HEK293 (cell line): ENCODE measurements at regions not wholly inside any gene's neighbourhood (a gene's known extent, or its start where the extent isn't known, plus 50 kb on each side); places are given as distances from the start of the nearest gene placed in this dataset.
A peak's percentile ranks its signal among the peaks of the same experiment; 100 is the strongest.

Source experiments
- CTCF ChIA-PET: fragments of 350-600 bp; formaldehyde crosslinking; extraction: SDS; loops from one replicate; lab custom pipeline; 2021; ENCODE audit warnings: antibody characterized with exemption; lab: Yijun Ruan, JAX
- POLR2A ChIA-PET: fragments of 300-600 bp; formaldehyde crosslinking; extraction: SDS; loops from one replicate; lab custom pipeline; 2020; ENCODE audit warnings: antibody characterized with exemption, inconsistent platforms; lab: Yijun Ruan, JAX
- H3K27ac ChIP-seq: fragments of 200-500 bp; sonication (Bioruptor generic); 2 replicates; pipeline ENCODE4 v1.5.1; 2014; ENCODE audit warnings: low read depth, low read length, control low read depth, inconsistent platforms; ENCODE audit errors: extremely low read depth
- H3K36me3 ChIP-seq, 2 experiments: fragments of 200-500 bp in 1 of 2; sonication (Bioruptor generic) in 1 of 2; 1 replicate in 1 of 2; 2 replicates in 1 of 2; pipeline ENCODE4 v1.5.1; 2014 to 2017; ENCODE audit warnings: inconsistent platforms in 2 of 2, low read length in 2 of 2; ENCODE audit not compliant: control insufficient read depth in 2 of 2, insufficient read depth in 1 of 2
- H3K4me1 ChIP-seq: fragments of 200-500 bp; sonication (Bioruptor generic); 2 replicates; pipeline ENCODE4 v1.5.1; 2014; ENCODE audit warnings: mild to moderate bottlenecking, low read length, inconsistent platforms; ENCODE audit not compliant: control insufficient read depth, insufficient read depth
- H3K4me3 ChIP-seq: 2 replicates; pipeline ENCODE4 v1.5.1; 2011; ENCODE audit warnings: low read depth, mild to moderate bottlenecking, control low read depth, low read length, moderate library complexity
- H3K9me3 ChIP-seq: fragments of 200-500 bp; sonication (Bioruptor generic); 2 replicates; pipeline ENCODE4 v1.5.1; 2014; ENCODE audit warnings: low read depth, low read length, inconsistent platforms; ENCODE audit not compliant: control insufficient read depth, insufficient read depth
- BCL11A ChIP-seq: fragments of 450-650 bp; formaldehyde crosslinking; IDR thresholded peaks from 2 replicates; pipeline ENCODE4 v1.5.1; 2016; ENCODE audit warnings: low read depth, missing biosample characterization, missing genetic modification characterization
- GFI1B ChIP-seq: fragments of 450-650 bp; formaldehyde crosslinking; IDR thresholded peaks from 2 replicates; pipeline ENCODE4 v1.5.1; 2016; ENCODE audit warnings: missing biosample characterization, missing genetic modification characterization
- SETDB1 ChIP-seq: IDR thresholded peaks from one replicate; pipeline ENCODE4 v1.6.1; 2017; ENCODE audit warnings: mild to moderate bottlenecking, low read length, moderate library complexity, mixed read lengths; ENCODE audit not compliant: insufficient read length
- TRIM28 ChIP-seq: IDR thresholded peaks from 2 replicates; pipeline ENCODE4 v1.6.1; 2011; ENCODE audit warnings: low read length, control low read depth, borderline replicate concordance
- ZBTB1 ChIP-seq: fragments of 450-650 bp; formaldehyde crosslinking; IDR thresholded peaks from 2 replicates; pipeline ENCODE4 v1.5.1; 2016; ENCODE audit warnings: missing biosample characterization, missing genetic modification characterization
- ZFP3 ChIP-seq: fragments of 450-650 bp; formaldehyde crosslinking; IDR thresholded peaks from 2 replicates; pipeline ENCODE4 v1.5.1; 2016; ENCODE audit warnings: low read depth, missing biosample characterization, missing genetic modification characterization
- ZNF214 ChIP-seq: fragments of 450-650 bp; formaldehyde crosslinking; IDR thresholded peaks from 2 replicates; pipeline ENCODE4 v1.5.1; 2017; ENCODE audit warnings: missing biosample characterization, mild to moderate bottlenecking, missing genetic modification characterization, borderline replicate concordance
- ZNF223 ChIP-seq: fragments of 450-650 bp; formaldehyde crosslinking; IDR thresholded peaks from 2 replicates; pipeline ENCODE4 v1.5.1; 2016; ENCODE audit warnings: missing biosample characterization, missing genetic modification characterization
- ZNF394 ChIP-seq: fragments of 450-650 bp; formaldehyde crosslinking; IDR thresholded peaks from 2 replicates; pipeline ENCODE4 v1.5.1; 2016; ENCODE audit warnings: missing biosample characterization, missing genetic modification characterization, mild to moderate bottlenecking, moderate library complexity, borderline replicate concordance
- ZNF404 ChIP-seq: fragments of 450-650 bp; formaldehyde crosslinking; IDR thresholded peaks from 2 replicates; pipeline ENCODE4 v1.5.1; 2017; ENCODE audit warnings: missing biosample characterization, missing genetic modification characterization
- ZNF501 ChIP-seq: fragments of 450-650 bp; formaldehyde crosslinking; IDR thresholded peaks from 2 replicates; pipeline ENCODE4 v1.5.1; 2016; ENCODE audit warnings: missing biosample characterization, missing genetic modification characterization
- ZNF585B ChIP-seq: fragments of 450-650 bp; formaldehyde crosslinking; IDR thresholded peaks from 2 replicates; pipeline ENCODE4 v1.5.1; 2016; ENCODE audit warnings: missing biosample characterization, missing genetic modification characterization
- ZNF626 ChIP-seq: fragments of 450-650 bp; sonication (Bioruptor Pico); formaldehyde crosslinking; IDR thresholded peaks from 2 replicates; pipeline ENCODE4 v1.5.1; 2018; ENCODE audit warnings: missing biosample characterization, missing genetic modification characterization, inconsistent platforms
- ZNF670 ChIP-seq: fragments of 450-650 bp; formaldehyde crosslinking; IDR thresholded peaks from 2 replicates; pipeline ENCODE4 v1.5.1; 2016; ENCODE audit warnings: missing biosample characterization, missing genetic modification characterization, low read depth
- ZNF768 ChIP-seq: fragments of 450-650 bp; formaldehyde crosslinking; IDR thresholded peaks from 2 replicates; pipeline ENCODE4 v1.5.1; 2018; ENCODE audit warnings: missing biosample characterization, mild to moderate bottlenecking, missing genetic modification characterization
- ZNF776 ChIP-seq: fragments of 450-650 bp; formaldehyde crosslinking; IDR thresholded peaks from 2 replicates; pipeline ENCODE4 v1.5.0; 2017; ENCODE audit warnings: missing biosample characterization, missing genetic modification characterization, borderline replicate concordance
- ZNF837 ChIP-seq: fragments of 450-650 bp; formaldehyde crosslinking; IDR thresholded peaks from 2 replicates; pipeline ENCODE4 v1.5.1; 2016; ENCODE audit warnings: missing biosample characterization, missing genetic modification characterization
- TF ChIP-seq, protein P1 (sequence below): fragments of 450-650 bp; formaldehyde crosslinking; IDR thresholded peaks from 2 replicates; pipeline ENCODE4 v1.5.1; 2016; ENCODE audit warnings: missing biosample characterization, missing genetic modification characterization
- TF ChIP-seq, protein P2 (sequence below): fragments of 450-650 bp; formaldehyde crosslinking; IDR thresholded peaks from 2 replicates; pipeline ENCODE4 v1.5.1; 2016; ENCODE audit warnings: missing biosample characterization, missing genetic modification characterization
- TF ChIP-seq, protein P3 (sequence below): fragments of 450-650 bp; formaldehyde crosslinking; IDR thresholded peaks from 2 replicates; pipeline ENCODE4 v1.5.1; 2016; ENCODE audit warnings: missing biosample characterization, missing genetic modification characterization, low read depth
- TF ChIP-seq, protein P4 (sequence below): fragments of 450-650 bp; formaldehyde crosslinking; IDR thresholded peaks from 2 replicates; pipeline ENCODE4 v1.5.1; 2017; ENCODE audit warnings: missing biosample characterization, missing genetic modification characterization
- TF ChIP-seq, protein P5 (sequence below): fragments of 450-650 bp; formaldehyde crosslinking; IDR thresholded peaks from 2 replicates; pipeline ENCODE4 v1.5.1; 2017; ENCODE audit warnings: missing biosample characterization, missing genetic modification characterization
- TF ChIP-seq, protein P6 (sequence below): fragments of 450-650 bp; formaldehyde crosslinking; IDR thresholded peaks from 2 replicates; pipeline ENCODE4 v1.5.1; 2016; ENCODE audit warnings: missing biosample characterization, missing genetic modification characterization, borderline replicate concordance
- TF ChIP-seq, protein P7 (sequence below): fragments of 450-650 bp; formaldehyde crosslinking; IDR thresholded peaks from 2 replicates; pipeline ENCODE4 v1.5.1; 2016; ENCODE audit warnings: missing biosample characterization, missing genetic modification characterization

DNA sequence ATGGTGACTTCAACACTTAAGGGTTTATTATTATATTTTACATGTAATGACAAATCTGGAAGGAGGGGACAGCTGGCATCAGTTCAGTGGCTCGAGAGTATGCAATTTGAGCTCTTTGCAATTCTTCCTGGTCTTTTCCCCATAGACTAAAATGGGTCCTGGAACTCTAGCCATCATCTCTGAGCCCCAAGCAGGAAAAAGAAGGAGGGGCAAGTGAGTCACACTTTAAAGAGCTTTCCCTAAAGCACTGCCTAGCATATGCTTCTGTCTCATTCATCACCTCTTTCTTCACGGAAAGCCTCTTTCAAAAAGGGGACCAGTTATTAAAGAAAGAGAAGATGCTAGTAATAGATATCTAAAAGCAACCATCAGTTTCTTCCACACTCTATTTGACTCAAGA is 466.3 kb downstream of the ZIC1 start (continued):
- TF ChIP-seq, protein P1, sequence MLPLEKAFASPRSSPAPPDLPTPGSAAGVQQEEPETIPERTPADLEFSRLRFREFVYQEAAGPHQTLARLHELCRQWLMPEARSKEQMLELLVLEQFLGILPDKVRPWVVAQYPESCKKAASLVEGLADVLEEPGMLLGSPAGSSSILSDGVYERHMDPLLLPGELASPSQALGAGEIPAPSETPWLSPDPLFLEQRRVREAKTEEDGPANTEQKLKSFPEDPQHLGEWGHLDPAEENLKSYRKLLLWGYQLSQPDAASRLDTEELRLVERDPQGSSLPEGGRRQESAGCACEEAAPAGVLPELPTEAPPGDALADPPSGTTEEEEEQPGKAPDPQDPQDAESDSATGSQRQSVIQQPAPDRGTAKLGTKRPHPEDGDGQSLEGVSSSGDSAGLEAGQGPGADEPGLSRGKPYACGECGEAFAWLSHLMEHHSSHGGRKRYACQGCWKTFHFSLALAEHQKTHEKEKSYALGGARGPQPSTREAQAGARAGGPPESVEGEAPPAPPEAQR: no peak
- no peak for TF ChIP-seq BCL11A (tag by site-specific recombination)
- TF ChIP-seq ZNF501 (tag by site-specific recombination): no peak
- TF ChIP-seq ZNF404: no peak
- no peak for TF ChIP-seq ZNF585B
- no peak for TF ChIP-seq ZNF837 (tag by site-specific recombination)
- TF ChIP-seq ZNF394 (tag by site-specific recombination): no peak

DNA sequence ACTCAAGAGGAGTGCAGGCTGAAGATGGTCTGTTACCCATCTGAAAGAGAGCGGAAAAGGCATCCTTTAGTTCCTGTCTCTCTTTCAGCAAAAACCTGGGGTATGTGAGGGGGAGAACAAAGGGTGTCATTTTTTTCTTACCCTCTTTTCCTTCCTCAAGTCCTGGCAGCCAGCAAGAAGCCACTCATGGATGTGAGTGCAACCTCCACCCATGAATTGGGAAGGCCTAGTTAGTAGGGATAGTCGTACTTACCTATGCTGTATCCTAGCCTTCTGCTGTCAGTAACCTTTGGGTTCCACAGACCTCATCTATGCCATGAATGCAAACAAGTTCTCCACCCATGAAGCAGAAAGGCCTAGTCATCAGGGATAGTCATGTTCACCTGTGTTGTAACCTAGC is 472.8 kb downstream of the ZIC1 start:
- no peak overlapping the region for H3K27ac ChIP-seq
- POLR2A ChIA-PET: no interaction called here
- no peak overlapping the region for H3K4me3 ChIP-seq
- CTCF ChIA-PET: no interaction called here
- TF ChIP-seq TRIM28 (peak; percentile 100), SETDB1 (peak; percentile 95), ZNF776 (no peak)
- H3K4me1 ChIP-seq: no peaks in the 10 kb centered on the region
- no peaks in the 10 kb centered on the region for H3K36me3 ChIP-seq
- no peaks in the 10 kb centered on the region for H3K9me3 ChIP-seq

DNA sequence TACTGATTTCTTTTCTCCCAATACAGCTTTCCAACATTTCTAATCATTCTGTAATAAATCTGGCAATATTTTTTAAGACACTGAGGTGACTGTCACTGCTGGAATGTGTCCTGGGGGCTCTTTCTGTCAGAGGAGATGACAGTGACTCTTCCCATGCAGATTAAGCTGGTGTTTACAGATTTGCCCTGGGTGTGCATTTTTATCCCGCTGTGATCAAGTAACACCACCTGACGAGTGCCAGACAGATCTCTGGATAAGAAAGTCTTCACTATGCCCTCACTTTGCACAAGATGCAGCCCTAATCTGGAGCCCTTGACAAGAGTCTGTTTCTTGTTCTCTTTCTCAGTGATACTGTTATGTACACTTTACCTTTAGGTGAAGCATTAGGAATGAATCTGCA is 477.7 kb downstream of the ZIC1 start:
- Histone ChIP-seq H3K9me3 (no peaks in the 10 kb centered on the region), H3K4me3 (no peak overlapping the region), H3K27ac (no peak overlapping the region), H3K36me3 (no peaks in the 10 kb centered on the region), H3K4me1 (no peaks in the 10 kb centered on the region)
- POLR2A ChIA-PET: no interaction called here
- CTCF ChIA-PET: no interaction called here
- TF ChIP-seq ZNF223 (tag by site-specific recombination) (no peak), ZNF626 (tag by site-specific recombination) (no peak), ZBTB1 (tag by site-specific recombination) (no peak), GFI1B (tag by site-specific recombination) (no peak), ZNF214 (tag by site-specific recombination) (no peak), ZNF670 (tag by site-specific recombination) (no peak), ZNF768 (tag by site-specific recombination) (no peak), ZFP3 (tag by site-specific recombination) (no peak)
- TF ChIP-seq, protein P2, sequence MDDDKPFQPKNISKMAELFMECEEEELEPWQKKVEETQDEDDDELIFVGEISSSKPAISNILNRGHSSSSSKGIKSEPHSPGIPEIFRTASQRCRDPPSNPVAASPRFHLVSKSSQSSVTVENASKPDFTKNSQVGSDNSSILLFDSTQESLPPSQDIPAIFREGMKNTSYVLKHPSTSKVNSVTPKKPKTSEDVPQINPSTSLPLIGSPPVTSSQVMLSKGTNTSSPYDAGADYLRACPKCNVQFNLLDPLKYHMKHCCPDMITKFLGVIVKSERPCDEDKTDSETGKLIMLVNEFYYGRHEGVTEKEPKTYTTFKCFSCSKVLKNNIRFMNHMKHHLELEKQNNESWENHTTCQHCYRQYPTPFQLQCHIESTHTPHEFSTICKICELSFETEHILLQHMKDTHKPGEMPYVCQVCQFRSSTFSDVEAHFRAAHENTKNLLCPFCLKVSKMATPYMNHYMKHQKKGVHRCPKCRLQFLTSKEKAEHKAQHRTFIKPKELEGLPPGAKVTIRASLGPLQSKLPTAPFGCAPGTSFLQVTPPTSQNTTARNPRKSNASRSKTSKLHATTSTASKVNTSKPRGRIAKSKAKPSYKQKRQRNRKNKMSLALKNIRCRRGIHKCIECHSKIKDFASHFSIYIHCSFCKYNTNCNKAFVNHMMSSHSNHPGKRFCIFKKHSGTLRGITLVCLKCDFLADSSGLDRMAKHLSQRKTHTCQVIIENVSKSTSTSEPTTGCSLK (tag by site-specific recombination): no peak
- TF ChIP-seq, protein P3, sequence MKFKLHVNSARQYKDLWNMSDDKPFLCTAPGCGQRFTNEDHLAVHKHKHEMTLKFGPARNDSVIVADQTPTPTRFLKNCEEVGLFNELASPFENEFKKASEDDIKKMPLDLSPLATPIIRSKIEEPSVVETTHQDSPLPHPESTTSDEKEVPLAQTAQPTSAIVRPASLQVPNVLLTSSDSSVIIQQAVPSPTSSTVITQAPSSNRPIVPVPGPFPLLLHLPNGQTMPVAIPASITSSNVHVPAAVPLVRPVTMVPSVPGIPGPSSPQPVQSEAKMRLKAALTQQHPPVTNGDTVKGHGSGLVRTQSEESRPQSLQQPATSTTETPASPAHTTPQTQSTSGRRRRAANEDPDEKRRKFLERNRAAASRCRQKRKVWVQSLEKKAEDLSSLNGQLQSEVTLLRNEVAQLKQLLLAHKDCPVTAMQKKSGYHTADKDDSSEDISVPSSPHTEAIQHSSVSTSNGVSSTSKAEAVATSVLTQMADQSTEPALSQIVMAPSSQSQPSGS: no peak
- TF ChIP-seq, protein P4, sequence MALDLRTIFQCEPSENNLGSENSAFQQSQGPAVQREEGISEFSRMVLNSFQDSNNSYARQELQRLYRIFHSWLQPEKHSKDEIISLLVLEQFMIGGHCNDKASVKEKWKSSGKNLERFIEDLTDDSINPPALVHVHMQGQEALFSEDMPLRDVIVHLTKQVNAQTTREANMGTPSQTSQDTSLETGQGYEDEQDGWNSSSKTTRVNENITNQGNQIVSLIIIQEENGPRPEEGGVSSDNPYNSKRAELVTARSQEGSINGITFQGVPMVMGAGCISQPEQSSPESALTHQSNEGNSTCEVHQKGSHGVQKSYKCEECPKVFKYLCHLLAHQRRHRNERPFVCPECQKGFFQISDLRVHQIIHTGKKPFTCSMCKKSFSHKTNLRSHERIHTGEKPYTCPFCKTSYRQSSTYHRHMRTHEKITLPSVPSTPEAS: no peak
- TF ChIP-seq, protein P5, sequence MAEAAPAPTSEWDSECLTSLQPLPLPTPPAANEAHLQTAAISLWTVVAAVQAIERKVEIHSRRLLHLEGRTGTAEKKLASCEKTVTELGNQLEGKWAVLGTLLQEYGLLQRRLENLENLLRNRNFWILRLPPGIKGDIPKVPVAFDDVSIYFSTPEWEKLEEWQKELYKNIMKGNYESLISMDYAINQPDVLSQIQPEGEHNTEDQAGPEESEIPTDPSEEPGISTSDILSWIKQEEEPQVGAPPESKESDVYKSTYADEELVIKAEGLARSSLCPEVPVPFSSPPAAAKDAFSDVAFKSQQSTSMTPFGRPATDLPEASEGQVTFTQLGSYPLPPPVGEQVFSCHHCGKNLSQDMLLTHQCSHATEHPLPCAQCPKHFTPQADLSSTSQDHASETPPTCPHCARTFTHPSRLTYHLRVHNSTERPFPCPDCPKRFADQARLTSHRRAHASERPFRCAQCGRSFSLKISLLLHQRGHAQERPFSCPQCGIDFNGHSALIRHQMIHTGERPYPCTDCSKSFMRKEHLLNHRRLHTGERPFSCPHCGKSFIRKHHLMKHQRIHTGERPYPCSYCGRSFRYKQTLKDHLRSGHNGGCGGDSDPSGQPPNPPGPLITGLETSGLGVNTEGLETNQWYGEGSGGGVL (tag by site-specific recombination): no peak
- TF ChIP-seq, protein P6, sequence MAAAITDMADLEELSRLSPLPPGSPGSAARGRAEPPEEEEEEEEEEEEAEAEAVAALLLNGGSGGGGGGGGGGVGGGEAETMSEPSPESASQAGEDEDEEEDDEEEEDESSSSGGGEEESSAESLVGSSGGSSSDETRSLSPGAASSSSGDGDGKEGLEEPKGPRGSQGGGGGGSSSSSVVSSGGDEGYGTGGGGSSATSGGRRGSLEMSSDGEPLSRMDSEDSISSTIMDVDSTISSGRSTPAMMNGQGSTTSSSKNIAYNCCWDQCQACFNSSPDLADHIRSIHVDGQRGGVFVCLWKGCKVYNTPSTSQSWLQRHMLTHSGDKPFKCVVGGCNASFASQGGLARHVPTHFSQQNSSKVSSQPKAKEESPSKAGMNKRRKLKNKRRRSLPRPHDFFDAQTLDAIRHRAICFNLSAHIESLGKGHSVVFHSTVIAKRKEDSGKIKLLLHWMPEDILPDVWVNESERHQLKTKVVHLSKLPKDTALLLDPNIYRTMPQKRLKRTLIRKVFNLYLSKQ: no peak
- TF ChIP-seq, protein P7, sequence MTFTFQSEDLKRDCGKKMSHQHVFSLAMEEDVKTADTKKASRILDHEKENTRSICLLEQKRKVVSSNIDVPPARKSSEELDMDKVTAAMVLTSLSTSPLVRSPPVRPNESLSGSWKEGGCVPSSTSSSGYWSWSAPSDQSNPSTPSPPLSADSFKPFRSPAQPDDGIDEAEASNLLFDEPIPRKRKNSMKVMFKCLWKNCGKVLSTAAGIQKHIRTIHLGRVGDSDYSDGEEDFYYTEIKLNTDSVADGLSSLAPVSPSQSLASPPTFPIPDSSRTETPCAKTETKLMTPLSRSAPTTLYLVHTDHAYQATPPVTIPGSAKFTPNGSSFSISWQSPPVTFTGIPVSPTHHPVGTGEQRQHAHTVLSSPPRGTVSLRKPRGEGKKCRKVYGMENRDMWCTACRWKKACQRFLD (tag by site-specific recombination): no peak
